ENCODE measurements at regions not wholly inside any gene's neighbourhood (a gene's known extent, or its start where the extent isn't known, plus 50 kb on each side); places are given as distances from the start of the nearest gene placed in this dataset.

DNA sequence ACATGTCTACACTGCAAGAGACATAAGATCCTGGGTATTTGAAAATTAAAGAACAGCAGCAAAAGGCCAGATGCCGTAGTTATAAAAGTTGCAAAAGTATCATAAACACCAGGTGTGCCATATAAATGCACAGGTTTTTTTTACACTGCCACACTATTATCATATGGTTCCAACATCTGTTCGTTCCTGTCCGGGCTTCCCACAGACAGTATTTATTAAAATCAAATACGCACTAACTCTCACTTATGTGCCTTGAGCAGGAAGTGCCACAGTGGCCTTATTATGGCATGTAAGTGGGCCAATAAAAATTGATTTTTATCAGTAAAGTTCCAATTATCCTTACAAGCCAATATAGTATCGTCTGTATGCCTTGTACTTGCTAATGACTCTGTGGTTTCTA is 873.2 kb downstream of the RPA4 start:
- no peak overlapping the region for H3K27ac ChIP-seq
- no peaks in the 10 kb centered on the region for H3K9me3 ChIP-seq
- H3K4me1 ChIP-seq: no peaks in the 10 kb centered on the region
- H3K36me3 ChIP-seq: no peaks in the 10 kb centered on the region
- TF ChIP-seq EP300 (IDR thresholded peaks at IDR 0.05) (no peak), POLR2A (IDR thresholded peaks at IDR 0.05) (no peak)
- TF ChIP-seq, protein P1, sequence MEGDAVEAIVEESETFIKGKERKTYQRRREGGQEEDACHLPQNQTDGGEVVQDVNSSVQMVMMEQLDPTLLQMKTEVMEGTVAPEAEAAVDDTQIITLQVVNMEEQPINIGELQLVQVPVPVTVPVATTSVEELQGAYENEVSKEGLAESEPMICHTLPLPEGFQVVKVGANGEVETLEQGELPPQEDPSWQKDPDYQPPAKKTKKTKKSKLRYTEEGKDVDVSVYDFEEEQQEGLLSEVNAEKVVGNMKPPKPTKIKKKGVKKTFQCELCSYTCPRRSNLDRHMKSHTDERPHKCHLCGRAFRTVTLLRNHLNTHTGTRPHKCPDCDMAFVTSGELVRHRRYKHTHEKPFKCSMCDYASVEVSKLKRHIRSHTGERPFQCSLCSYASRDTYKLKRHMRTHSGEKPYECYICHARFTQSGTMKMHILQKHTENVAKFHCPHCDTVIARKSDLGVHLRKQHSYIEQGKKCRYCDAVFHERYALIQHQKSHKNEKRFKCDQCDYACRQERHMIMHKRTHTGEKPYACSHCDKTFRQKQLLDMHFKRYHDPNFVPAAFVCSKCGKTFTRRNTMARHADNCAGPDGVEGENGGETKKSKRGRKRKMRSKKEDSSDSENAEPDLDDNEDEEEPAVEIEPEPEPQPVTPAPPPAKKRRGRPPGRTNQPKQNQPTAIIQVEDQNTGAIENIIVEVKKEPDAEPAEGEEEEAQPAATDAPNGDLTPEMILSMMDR (IDR thresholded peaks at IDR 0.05): no peak
- WGBS, 2 donors: 82 to 83% methylated on average over 5 of the region's 5 CpGs
- H3K27me3 ChIP-seq: peaks cover 0 to 5% of the 10 kb centered on the region in 2 donors
- H3K4me3 ChIP-seq: no peak overlapping the region
- no peak for DNase-seq (ENCODE audit: low spot score in 2 of 2)

DNA sequence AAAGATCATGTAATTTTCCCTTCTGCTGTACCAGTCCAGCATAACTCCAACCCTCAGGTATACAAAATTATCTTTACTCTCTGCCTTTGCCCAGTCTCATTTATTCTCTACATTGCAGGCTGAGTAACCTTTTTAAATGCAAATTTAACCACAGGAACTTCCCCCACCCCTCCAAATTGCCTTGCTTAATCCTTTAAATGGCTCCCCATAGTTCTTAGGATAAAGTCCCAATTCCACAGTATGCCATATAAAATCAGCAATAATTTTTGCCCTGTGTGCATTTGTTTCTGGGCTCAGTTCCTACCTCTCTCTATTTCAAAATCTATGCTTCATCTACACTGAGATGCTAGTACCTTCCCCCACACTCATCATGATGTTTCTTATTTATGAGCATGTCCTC is 879.7 kb downstream of the RPA4 start:
- Histone ChIP-seq H3K27me3 (peaks cover 0 to 4% of the 10 kb centered on the region in 2 donors), H3K36me3 (no peaks in the 10 kb centered on the region), H3K4me1 (no peaks in the 10 kb centered on the region), H3K9me3 (no peaks in the 10 kb centered on the region), H3K27ac (no peak overlapping the region), H3K4me3 (no peak overlapping the region)
- TF ChIP-seq, protein P1 (IDR thresholded peaks at IDR 0.05): no peak
- no peak for TF ChIP-seq POLR2A (IDR thresholded peaks at IDR 0.05)
- no peak for TF ChIP-seq EP300 (IDR thresholded peaks at IDR 0.05)
- no peak for DNase-seq (ENCODE audit: low spot score in 2 of 2)

DNA sequence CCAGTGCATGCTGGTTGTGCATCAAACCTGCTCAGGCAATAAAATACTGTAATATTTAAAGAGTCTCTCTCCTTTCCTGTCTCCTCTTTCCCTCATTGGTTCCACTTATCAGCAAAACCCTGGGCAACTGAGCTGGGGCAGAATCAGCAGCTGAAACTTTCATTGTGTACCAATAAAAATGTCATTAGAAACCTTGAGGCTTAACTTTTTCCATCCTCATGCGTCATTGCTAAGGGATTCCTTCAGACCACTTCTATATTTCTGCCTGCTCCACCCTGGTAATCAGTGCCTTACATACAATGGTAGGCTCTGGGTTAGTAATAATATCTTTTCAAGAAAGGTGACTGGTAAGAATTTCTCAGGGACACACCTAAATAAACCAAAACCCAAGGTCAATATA is 880.3 kb downstream of the RPA4 start:
- Histone ChIP-seq H3K36me3 (no peaks in the 10 kb centered on the region), H3K4me3 (no peak overlapping the region), H3K27me3 (peaks cover 0 to 4% of the 10 kb centered on the region in 2 donors), H3K9me3 (no peaks in the 10 kb centered on the region), H3K27ac (no peak overlapping the region), H3K4me1 (no peaks in the 10 kb centered on the region)
- no peak for DNase-seq (ENCODE audit: low spot score in 2 of 2)
- TF ChIP-seq EP300 (IDR thresholded peaks at IDR 0.05): no peak
- no peak for TF ChIP-seq POLR2A (IDR thresholded peaks at IDR 0.05)
- TF ChIP-seq, protein P1 (IDR thresholded peaks at IDR 0.05): no peak
- 0 to 37% methylated on average over 1 of the region's 1 CpG for WGBS, 2 donors

DNA sequence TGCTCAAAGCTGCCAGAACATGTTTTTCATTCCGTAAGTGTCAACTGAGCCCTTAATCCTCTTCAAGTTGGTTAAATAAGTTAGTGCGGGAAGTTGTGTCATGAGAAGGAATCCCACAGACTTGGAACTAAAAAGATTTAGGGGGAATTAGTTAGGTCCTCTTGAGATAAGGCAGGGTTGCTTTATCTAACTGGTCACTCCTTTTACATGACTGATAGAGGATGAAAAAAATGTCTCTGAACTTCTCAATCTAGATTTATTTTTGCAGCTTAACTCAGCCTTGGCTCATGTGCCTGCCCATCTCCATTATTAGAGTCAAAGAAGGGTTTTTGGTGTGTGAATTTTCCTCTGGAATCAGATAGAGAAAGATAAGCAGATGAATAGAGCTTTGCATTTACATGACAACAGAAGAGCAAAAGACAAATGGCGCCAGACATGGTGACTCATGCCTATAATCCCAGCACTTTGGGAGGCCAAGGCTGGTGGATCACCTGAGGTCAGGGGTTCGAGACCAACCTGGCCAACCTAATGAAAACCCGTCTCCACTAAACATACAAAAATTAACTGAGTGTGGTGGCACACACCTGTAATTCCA is 882.9 kb downstream of the RPA4 start:
- Histone ChIP-seq H3K4me1 (no peaks in the 10 kb centered on the region), H3K36me3 (no peaks in the 10 kb centered on the region), H3K27me3 (peaks cover 0 to 4% of the 10 kb centered on the region in 2 donors), H3K9me3 (no peaks in the 10 kb centered on the region), H3K4me3 (no peak overlapping the region), H3K27ac (no peak overlapping the region)
- WGBS, 2 donors: 84 to 86% methylated on average over 5 of the region's 5 CpGs
- DNase-seq (ENCODE audit: low spot score in 2 of 2): no peak
- no peak for TF ChIP-seq EP300 (IDR thresholded peaks at IDR 0.05)
- no peak for TF ChIP-seq POLR2A (IDR thresholded peaks at IDR 0.05)
- TF ChIP-seq, protein P1 (IDR thresholded peaks at IDR 0.05): no peak

DNA sequence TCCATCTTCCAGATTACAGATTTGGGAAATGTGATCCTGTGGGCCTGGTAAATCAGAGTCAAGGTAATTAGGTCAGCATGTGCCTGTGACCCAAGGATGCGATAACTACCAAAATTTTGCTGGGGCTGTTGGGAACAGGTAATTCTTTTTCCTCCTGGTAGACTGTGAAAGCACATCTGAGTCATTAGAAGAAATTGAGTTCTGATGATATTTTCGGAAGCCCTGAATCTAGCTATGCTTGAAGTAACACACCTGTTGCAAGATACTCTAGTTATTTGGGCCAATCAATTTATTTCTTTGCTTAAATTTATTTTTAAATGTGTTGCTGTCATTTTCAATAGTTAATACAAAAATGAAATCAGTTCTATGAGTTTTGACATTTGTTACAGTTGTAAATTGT is 903.6 kb downstream of the RPA4 start:
- H3K4me1 ChIP-seq: no peaks in the 10 kb centered on the region
- H3K9me3 ChIP-seq: no peaks in the 10 kb centered on the region
- H3K36me3 ChIP-seq: no peaks in the 10 kb centered on the region
- no peak overlapping the region for H3K4me3 ChIP-seq
- H3K27ac ChIP-seq: no peak overlapping the region
- no peak for TF ChIP-seq POLR2A (IDR thresholded peaks at IDR 0.05)
- TF ChIP-seq, protein P1 (IDR thresholded peaks at IDR 0.05): no peak
- no peak for TF ChIP-seq EP300 (IDR thresholded peaks at IDR 0.05)
- H3K27me3 ChIP-seq: no peaks in the 10 kb centered on the region
- 96 to 97% methylated on average over 2 of the region's 2 CpGs for WGBS, 2 donors
- no peak for DNase-seq (ENCODE audit: low spot score in 2 of 2)
